Upper lobe of left lung (tissue), 4 donors: ENCODE measurements at regions not wholly inside any gene's neighbourhood (a gene's known extent, or its start where the extent isn't known, plus 50 kb on each side); places are given as distances from the start of the nearest gene placed in this dataset.

Experiments
- CTCF ChIP-seq, 6 experiments: fragments of 450-650 bp in 4 of 6; fragments of 200-600 bp in 2 of 6; sonication (generic) in 2 of 6; IDR thresholded peaks; one replicate each; pipeline ENCODE4 v1.5.1; 2016 to 2019; ENCODE audit warnings: antibody characterized with exemption in 6 of 6
- EP300 ChIP-seq, 4 donors: sonication (generic); formaldehyde crosslinking; IDR thresholded peaks; one replicate each; pipeline ENCODE4 v1.5.1; 2017; ENCODE audit warnings: antibody characterized with exemption in 4 of 4, control low read depth in 2 of 4
- POLR2A ChIP-seq, 4 donors: fragments of 450-650 bp; IDR thresholded peaks; one replicate each; pipeline ENCODE4 v1.5.1; 2016 to 2017; ENCODE audit warnings: antibody characterized with exemption in 4 of 4, mild to moderate bottlenecking in 2 of 4
- POLR2AphosphoS5 ChIP-seq, 2 donors: sonication (generic); formaldehyde crosslinking; IDR thresholded peaks; one replicate each; pipeline ENCODE4 v1.5.1; 2017; ENCODE audit warnings: antibody characterized with exemption in 2 of 2

GRCh38 chr2:67204349-67204748, 192.8 kb upstream of the ETAA1 start:
- TF ChIP-seq POLR2A (IDR thresholded peaks at IDR 0.05), result no peak
- TF ChIP-seq POLR2AphosphoS5 (IDR thresholded peaks at IDR 0.05), result no peak
- TF ChIP-seq CTCF (IDR thresholded peaks at IDR 0.05), result no peak
- TF ChIP-seq EP300 (IDR thresholded peaks at IDR 0.05), result no peak
